ENCODE measurements at regions not wholly inside any gene's neighbourhood (a gene's known extent, or its start where the extent isn't known, plus 50 kb on each side); places are given as distances from the start of the nearest gene placed in this dataset.

DNA sequence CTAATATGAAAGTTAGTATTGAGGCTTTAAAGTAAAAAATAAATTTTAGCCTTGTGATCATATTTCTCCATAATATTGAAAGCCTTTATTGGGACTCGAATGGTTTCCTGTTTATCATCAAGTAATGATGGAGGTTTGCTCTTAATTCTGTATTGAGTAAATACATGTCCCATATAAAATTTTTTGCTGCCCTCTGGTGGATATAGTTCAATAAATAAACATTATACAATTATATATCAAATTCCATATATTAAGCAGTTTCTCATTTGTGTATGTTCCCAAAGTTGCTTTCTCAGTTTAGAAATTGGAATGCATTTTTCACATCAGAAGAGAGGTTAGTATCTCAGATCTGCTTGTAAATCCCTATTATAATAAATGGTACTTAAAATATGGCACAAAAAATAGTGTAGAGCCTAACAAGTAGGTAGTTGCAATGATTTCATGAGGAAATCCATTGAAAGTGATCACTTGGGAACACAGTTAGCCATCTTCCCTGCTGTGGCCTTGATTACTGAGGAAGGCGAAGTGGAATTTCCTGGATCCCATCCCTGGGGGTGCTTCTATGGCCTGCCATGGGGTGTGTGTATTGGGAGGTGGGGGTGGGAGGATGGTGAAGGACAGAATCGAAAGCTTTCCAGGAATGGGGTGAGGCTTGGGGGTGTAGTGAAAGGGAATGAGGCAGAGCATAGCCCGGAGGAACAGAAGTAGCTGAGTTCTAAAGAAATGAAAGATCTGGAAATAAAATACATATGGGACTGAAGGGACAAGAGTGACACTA is 84.1 kb upstream of the C21orf91 start:
- no peak for DNase-seq (ENCODE audit: low read depth in 4 of 4, low spot score in 1 of 4)

DNA sequence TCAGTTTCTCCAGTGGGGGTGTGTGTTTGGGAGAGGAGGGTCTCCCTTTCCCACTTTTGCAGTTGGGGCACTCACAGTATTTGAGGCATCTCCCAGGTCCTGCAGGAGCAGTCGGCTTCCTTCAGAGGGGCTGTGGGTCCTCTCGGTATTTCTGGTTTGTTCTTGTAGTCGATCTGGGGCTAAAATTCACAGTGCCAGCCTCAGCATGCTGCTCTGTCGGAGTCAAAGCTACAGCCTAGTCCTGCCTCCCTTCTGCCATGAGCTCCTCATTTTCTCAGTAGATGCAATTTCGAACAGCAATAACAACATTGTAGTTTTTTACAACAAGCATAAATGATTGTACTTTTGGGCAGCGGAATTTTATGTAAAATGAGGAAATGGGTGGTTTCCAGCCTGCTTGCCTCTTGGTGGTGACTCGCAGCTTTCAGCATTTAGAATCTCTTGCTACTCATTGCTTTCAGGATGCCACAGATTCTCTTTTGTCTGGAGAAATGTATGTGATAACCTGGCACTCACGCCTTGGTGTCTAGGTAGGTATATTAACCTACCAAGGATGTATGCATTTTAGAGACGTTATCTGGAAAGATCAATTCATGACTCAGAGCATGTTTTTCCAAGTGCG is 82.4 kb upstream of the C21orf91 start:
- DNase-seq (ENCODE audit: low read depth in 4 of 4, low spot score in 1 of 4): no peak

DNA sequence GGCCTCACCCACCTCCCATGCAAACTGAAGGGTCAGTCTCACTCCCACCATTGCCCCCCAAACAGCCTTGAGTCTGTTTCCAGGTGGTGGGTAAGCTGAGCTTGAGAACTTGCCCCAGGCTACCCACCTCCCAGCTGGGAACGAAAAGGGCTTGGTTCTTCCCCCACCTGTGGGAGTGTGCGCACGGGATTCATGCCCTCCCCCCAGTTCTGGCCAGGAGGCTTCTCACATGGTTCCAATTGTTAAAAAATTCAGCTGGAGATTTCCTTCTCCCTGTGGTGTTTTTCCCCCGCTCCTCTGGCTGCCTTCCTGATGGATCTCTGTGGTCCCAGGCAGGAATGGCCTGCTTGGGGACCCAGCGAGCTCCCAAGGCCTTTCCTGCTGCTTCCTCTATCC is 81.8 kb upstream of the C21orf91 start:
- no peak for DNase-seq (ENCODE audit: low read depth in 4 of 4, low spot score in 1 of 4)

DNA sequence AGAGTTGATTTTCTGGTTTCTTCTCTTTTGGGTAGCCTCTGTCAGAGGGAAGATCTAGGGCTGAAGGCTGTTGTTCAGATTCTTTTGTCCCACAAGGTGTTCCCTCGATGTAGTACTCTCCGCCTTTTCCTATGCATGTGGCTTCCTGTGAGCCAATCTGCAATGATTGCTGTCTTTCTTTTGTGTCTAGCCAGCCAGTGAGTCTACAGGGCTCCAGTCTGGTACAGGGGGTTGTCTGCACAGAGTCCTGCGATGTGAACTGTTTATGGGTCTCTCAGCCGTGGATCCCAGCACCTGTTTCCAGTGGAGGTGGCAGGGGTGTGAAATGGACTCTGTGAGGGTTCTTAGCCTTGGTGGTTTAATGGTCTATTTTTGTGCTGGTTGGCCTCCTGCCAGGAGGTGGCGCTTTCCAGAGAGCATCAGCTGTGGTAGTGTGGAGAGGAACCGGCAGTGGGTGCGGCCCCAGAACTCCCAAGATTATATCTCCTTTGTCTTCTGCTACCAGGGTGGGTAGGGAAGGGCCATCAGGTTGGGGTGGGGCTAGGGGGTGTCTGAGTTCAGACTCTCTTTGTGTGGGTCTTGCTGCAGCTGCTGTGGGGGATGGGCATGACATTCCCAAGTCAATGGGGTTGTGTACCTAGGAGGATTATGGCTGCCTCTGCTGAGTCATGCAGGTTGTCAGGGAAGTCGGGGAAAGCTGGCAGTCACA is 81.3 kb upstream of the C21orf91 start:
- DNase-seq (ENCODE audit: low read depth in 4 of 4, low spot score in 1 of 4): peak in 1 of 4 experiments; percentile 2

DNA sequence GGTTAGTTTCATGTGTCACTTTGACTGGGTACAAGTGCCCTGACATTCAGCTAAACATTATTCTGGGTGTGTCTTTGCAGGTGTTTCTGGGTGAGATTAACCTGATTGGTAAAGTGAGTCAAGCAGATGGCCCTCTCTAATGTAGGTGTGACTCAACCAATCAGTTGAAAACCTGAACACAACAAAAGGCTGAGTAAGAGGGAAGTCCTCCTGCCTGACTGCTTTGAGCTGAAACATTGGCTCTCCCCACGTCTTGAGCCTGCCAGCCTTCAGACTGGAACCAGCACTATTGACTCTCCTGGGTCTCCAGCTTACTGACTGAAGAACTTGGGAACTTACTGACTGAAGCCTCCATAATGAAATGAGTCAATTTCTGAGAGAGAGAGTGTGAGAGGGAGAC is 70.0 kb upstream of the C21orf91 start:
- no peak for DNase-seq (ENCODE audit: low read depth in 4 of 4, low spot score in 1 of 4)

DNA sequence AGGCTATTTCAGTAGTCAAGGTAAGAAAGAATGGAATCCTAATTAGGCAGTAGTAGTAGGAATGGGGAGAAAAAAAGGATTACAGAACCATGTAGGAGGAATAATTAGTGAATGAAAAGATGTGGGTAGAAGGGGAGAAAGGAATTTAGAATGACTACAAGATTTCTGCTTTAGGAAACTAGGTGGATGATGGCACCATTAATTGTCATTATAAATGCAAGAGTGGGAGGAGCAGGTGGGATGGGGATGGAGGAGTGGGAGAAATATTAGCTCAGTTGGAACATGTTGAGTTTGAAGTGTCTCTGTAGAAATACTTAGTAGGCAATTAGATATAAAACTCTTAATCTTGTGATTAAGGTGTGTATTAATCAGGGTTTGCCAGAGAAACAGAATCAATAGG is 50.0 kb upstream of the C21orf91 start:
- no peak for DNase-seq (ENCODE audit: low read depth in 4 of 4, low spot score in 1 of 4)
